ENCODE measurements at regions not wholly inside any gene's neighbourhood (a gene's known extent, or its start where the extent isn't known, plus 50 kb on each side); places are given as distances from the start of the nearest gene placed in this dataset.

DNA sequence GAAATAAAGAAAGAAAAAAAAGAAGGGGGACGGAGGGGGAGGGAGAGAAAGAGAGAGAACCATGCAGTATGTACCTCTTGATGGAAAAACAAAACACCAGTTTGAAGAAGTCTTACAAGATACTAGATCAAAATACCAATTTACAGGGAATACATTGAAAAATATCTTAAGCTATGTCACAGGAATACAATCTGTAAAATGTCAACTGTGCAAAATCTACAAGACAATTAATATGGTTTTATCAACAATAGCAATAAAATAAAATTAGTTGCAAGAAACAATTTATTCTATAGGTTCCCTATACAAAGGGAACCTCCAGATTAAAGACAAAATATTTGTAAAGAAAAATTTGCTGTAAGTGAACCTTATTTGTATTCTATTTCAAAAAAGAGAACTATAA is 98.3 kb upstream of the CABCOCO1 start:
- Histone ChIP-seq H3K9me3 (no peaks in the 10 kb centered on the region), H3K36me3 (no peaks in the 10 kb centered on the region), H3K4me1 (no peaks in the 10 kb centered on the region), H3K27ac (no peak overlapping the region), H3K27me3 (no peaks in the 10 kb centered on the region), H3K9ac (ENCODE audit: low read depth in 2 of 2, low read length in 2 of 2) (no peak overlapping the region), H3K4me3 (no peak overlapping the region)
- TF ChIP-seq, protein P1, sequence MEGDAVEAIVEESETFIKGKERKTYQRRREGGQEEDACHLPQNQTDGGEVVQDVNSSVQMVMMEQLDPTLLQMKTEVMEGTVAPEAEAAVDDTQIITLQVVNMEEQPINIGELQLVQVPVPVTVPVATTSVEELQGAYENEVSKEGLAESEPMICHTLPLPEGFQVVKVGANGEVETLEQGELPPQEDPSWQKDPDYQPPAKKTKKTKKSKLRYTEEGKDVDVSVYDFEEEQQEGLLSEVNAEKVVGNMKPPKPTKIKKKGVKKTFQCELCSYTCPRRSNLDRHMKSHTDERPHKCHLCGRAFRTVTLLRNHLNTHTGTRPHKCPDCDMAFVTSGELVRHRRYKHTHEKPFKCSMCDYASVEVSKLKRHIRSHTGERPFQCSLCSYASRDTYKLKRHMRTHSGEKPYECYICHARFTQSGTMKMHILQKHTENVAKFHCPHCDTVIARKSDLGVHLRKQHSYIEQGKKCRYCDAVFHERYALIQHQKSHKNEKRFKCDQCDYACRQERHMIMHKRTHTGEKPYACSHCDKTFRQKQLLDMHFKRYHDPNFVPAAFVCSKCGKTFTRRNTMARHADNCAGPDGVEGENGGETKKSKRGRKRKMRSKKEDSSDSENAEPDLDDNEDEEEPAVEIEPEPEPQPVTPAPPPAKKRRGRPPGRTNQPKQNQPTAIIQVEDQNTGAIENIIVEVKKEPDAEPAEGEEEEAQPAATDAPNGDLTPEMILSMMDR (IDR thresholded peaks at IDR 0.05), result no peak
- DNase-seq, result no peak
- intact Hi-C loops (cut with DNase I), result no loop called here

DNA sequence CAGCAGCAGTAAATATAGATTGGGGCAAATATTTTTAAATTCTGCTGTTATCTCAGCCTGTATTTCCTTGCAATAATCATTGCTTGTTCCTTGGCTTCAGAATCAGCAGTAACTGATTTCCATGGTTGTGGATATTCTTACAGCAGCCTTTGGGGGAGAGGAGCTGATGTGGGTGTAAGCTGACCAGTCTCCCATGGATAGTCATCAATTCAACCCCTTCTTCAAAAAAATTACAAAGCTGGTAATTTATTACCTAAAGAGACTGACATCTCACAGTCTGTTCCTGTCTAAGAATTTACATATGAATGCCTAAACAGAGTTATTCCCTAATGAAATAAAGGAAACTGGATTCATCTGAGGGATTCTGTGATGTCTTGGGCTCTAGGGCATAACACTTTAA is 103.1 kb upstream of the CABCOCO1 start:
- no peaks in the 10 kb centered on the region for H3K4me1 ChIP-seq

DNA sequence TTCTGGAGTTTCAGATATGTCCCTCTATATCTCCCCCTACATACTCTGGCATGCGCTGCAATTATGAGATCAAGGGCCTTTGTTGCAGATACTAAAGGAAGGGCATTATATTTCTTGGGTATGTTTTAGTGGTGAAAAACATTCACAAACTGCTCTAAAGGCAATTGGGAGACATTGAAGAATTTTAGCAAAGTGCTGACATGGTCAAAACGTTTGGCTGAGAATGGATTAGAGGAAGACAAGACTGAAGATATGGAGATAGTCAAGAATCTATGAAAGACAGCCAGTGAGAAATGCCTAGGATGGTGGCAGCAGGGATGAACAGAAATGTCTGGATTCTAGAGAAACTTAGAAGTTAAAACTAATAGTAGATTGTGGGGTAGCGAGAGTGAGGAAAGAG is 104.5 kb upstream of the CABCOCO1 start:
- Histone ChIP-seq H3K36me3 (no peaks in the 10 kb centered on the region), H3K9ac (ENCODE audit: low read depth in 2 of 2, low read length in 2 of 2) (no peak overlapping the region), H3K4me1 (no peaks in the 10 kb centered on the region), H3K27ac (no peak overlapping the region), H3K9me3 (no peaks in the 10 kb centered on the region), H3K27me3 (no peaks in the 10 kb centered on the region), H3K4me3 (no peak overlapping the region)
- TF ChIP-seq, protein P1 (IDR thresholded peaks at IDR 0.05), result no peak
- no peak for DNase-seq
- intact Hi-C loops (cut with DNase I), result no loop called here

More for the DNA sequence above, 103.1 kb upstream of the CABCOCO1 start:
- H3K9ac ChIP-seq (ENCODE audit: low read depth in 2 of 2, low read length in 2 of 2), result no peak overlapping the region
- no peak overlapping the region for H3K27ac ChIP-seq
- intact Hi-C loops (cut with DNase I), result no loop called here
- TF ChIP-seq, protein P1 (IDR thresholded peaks at IDR 0.05), result no peak
- no peaks in the 10 kb centered on the region for H3K27me3 ChIP-seq
- H3K4me3 ChIP-seq, result no peak overlapping the region
- no peaks in the 10 kb centered on the region for H3K36me3 ChIP-seq
- DNase-seq, result no peak
- no peaks in the 10 kb centered on the region for H3K9me3 ChIP-seq

DNA sequence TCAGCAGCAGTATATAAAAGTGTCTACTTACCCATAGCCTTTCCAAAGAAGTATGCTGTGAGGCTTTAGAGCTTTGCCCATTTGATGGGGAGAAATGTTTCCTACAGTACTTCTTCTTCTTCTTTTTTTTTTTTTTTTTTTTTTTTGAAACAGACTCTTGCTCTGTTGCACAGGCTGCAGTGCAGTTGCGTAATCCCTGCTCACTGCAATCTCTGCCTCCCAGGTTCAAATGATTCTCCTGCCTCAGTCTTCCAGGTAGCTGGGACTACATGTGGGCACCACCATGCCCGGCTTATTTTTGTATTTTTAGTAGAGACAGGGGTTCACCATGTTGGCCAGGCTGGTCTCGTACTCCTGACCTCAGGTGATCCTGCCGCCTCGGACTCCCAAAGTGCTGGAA is 101.7 kb upstream of the TMEM26 start:
- H3K9me3 ChIP-seq, result no peaks in the 10 kb centered on the region
- no peaks in the 10 kb centered on the region for H3K4me1 ChIP-seq
- H3K9ac ChIP-seq (ENCODE audit: low read depth in 2 of 2, low read length in 2 of 2), result no peak overlapping the region
- no peak overlapping the region for H3K4me3 ChIP-seq
- H3K27me3 ChIP-seq, result no peaks in the 10 kb centered on the region
- intact Hi-C loops (cut with DNase I), result no loop called here
- TF ChIP-seq, protein P1 (IDR thresholded peaks at IDR 0.05), result no peak
- H3K27ac ChIP-seq, result no peak overlapping the region
- no peaks in the 10 kb centered on the region for H3K36me3 ChIP-seq
- DNase-seq, result no peak

DNA sequence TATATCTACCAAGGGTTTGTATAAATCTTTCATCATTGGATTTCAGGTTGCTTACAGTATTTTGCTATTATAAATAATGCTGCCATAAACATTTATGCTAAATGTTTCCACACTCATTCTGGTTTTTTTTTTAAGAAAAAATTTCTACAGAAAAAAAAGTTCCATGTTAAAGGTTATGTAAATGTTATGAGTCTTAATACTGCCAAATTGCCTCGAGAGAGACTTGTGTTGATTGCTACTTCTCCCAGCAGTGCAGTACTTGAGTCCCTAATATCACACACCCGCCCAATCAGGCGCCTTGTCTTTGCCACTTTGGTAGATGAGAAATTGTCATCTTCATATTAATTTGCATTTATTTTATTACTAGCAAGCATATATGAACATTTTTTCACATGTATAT is 96.7 kb upstream of the TMEM26 start:
- Histone ChIP-seq H3K9ac (ENCODE audit: low read depth in 2 of 2, low read length in 2 of 2) (no peak overlapping the region), H3K36me3 (no peaks in the 10 kb centered on the region), H3K27ac (no peak overlapping the region), H3K4me1 (no peaks in the 10 kb centered on the region), H3K9me3 (no peaks in the 10 kb centered on the region), H3K4me3 (no peak overlapping the region), H3K27me3 (no peaks in the 10 kb centered on the region)
- intact Hi-C loops (cut with DNase I), result no loop called here
- TF ChIP-seq, protein P1 (IDR thresholded peaks at IDR 0.05), result no peak
- no peak for DNase-seq

DNA sequence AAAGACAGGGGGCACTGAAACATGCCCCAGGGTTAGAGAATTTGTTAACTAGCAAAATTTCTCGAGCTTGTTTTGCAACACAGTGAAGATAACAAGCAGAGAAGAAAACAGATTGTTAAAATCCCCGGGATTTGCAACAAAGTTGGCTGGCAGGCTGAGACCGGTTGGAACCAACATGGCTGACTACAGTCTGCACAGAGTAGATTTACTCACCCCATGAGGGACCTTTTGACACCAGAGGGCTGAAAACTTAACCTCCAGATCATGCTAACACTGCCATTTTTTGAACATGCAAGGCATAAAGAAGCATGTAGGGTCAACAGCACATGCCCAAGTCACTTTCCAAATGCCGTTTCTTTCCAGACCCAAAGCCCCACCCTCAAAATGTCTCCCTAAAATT is 95.2 kb upstream of the TMEM26 start:
- intact Hi-C loops (cut with DNase I), result no loop called here
- no peak overlapping the region for H3K9ac ChIP-seq (ENCODE audit: low read depth in 2 of 2, low read length in 2 of 2)
- DNase-seq, result no peak
- no peak overlapping the region for H3K4me3 ChIP-seq
- H3K36me3 ChIP-seq, result no peaks in the 10 kb centered on the region
- H3K27ac ChIP-seq, result no peak overlapping the region
- H3K4me1 ChIP-seq, result no peaks in the 10 kb centered on the region
- H3K27me3 ChIP-seq, result no peaks in the 10 kb centered on the region
- TF ChIP-seq, protein P1 (IDR thresholded peaks at IDR 0.05), result no peak
- no peaks in the 10 kb centered on the region for H3K9me3 ChIP-seq

All from colonic mucosa (tissue), 4 donors.